Choroid plexus epithelial cell (primary cell): ENCODE measurements at regions not wholly inside any gene's neighbourhood (a gene's known extent, or its start where the extent isn't known, plus 50 kb on each side); places are given as distances from the start of the nearest gene placed in this dataset.

Experiments
- DNase-seq: peaks from one replicate; pipeline ENCODE4 v3.0.0-alpha.2; 2010; ENCODE audit warnings: low read depth
- H3K4me3 ChIP-seq: 2 replicates; pipeline ENCODE4 v1.5.1; 2011; ENCODE audit warnings: low read depth, mild to moderate bottlenecking, control low read depth, low read length, moderate library complexity
- TF ChIP-seq, protein P1 (sequence below): conservative IDR thresholded peaks from 2 replicates; pipeline ENCODE4 v1.5.1; 2011; ENCODE audit warnings: low read depth, mild to moderate bottlenecking, control low read depth, inconsistent platforms, low read length, moderate library complexity

- no peak overlapping the region for H3K4me3 ChIP-seq
- DNase-seq: no peak
- TF ChIP-seq, protein P1, sequence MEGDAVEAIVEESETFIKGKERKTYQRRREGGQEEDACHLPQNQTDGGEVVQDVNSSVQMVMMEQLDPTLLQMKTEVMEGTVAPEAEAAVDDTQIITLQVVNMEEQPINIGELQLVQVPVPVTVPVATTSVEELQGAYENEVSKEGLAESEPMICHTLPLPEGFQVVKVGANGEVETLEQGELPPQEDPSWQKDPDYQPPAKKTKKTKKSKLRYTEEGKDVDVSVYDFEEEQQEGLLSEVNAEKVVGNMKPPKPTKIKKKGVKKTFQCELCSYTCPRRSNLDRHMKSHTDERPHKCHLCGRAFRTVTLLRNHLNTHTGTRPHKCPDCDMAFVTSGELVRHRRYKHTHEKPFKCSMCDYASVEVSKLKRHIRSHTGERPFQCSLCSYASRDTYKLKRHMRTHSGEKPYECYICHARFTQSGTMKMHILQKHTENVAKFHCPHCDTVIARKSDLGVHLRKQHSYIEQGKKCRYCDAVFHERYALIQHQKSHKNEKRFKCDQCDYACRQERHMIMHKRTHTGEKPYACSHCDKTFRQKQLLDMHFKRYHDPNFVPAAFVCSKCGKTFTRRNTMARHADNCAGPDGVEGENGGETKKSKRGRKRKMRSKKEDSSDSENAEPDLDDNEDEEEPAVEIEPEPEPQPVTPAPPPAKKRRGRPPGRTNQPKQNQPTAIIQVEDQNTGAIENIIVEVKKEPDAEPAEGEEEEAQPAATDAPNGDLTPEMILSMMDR: no peak
These were observed 60.3 kb downstream of the ARHGAP35 start for GRCh38 chr19:46921071-46921470.

DNA sequence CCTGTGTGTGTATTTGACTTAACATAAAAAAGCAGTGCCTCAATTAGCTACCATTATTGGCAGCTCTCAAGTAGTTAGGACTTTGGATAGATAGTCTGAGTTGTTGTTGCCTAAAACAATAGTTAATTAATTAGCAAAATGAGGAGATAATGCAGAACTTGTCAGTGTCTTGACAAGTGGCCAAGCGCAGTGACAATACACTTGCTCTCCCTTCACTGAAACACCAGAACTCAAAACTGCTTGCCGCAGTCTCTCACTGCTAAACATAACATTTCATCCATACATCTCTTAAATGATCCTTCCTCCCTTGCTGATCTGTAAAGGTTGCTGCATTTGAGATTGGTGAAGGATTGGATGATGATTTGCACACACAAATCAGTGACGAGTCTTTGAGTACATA, 61.7 kb downstream of the ARHGAP35 start:
- H3K4me3 ChIP-seq: no peak overlapping the region
- TF ChIP-seq, protein P1: no peak
- no peak for DNase-seq

- DNase-seq: no peak
- H3K4me3 ChIP-seq: no peak overlapping the region
- TF ChIP-seq, protein P1: no peak
These were observed 64.2 kb downstream of the ARHGAP35 start for GRCh38 chr19:46924874-46925547.

DNA sequence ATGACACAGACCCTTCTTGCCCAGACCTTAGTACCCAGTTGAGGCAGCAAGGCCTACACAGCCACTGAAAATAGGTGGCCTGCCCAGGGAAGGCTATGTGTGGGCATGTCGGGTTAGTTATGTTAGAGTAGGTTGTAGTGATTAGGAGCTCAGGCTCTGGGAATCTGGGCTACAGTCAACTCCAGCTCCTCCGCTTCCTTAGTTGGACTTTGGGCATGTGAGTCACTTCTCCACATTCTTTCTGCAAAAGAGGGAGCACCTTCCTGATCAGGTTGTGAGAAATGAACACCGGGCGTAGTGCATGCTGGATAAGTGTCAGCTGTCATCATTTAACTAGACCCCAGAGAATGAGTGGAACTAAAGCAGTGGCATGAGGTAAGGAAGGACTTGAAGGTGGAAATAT, 64.8 kb downstream of the ARHGAP35 start:
- no peak for DNase-seq
- TF ChIP-seq, protein P1: no peak
- H3K4me3 ChIP-seq: no peak overlapping the region

- DNase-seq: peak; percentile 58
- no peak overlapping the region for H3K4me3 ChIP-seq
- TF ChIP-seq, protein P1: no peak
These were observed 65.6 kb downstream of the ARHGAP35 start for GRCh38 chr19:46926170-46927071.

- TF ChIP-seq, protein P1: no peak
- DNase-seq: no peak
- no peak overlapping the region for H3K4me3 ChIP-seq
These were observed 66.3 kb downstream of the ARHGAP35 start for GRCh38 chr19:46927106-46927505.
